ENCODE measurements at regions not wholly inside any gene's neighbourhood (a gene's known extent, or its start where the extent isn't known, plus 50 kb on each side); places are given as distances from the start of the nearest gene placed in this dataset.
A peak's percentile ranks its signal among the peaks of the same experiment; 100 is the strongest.

DNA sequence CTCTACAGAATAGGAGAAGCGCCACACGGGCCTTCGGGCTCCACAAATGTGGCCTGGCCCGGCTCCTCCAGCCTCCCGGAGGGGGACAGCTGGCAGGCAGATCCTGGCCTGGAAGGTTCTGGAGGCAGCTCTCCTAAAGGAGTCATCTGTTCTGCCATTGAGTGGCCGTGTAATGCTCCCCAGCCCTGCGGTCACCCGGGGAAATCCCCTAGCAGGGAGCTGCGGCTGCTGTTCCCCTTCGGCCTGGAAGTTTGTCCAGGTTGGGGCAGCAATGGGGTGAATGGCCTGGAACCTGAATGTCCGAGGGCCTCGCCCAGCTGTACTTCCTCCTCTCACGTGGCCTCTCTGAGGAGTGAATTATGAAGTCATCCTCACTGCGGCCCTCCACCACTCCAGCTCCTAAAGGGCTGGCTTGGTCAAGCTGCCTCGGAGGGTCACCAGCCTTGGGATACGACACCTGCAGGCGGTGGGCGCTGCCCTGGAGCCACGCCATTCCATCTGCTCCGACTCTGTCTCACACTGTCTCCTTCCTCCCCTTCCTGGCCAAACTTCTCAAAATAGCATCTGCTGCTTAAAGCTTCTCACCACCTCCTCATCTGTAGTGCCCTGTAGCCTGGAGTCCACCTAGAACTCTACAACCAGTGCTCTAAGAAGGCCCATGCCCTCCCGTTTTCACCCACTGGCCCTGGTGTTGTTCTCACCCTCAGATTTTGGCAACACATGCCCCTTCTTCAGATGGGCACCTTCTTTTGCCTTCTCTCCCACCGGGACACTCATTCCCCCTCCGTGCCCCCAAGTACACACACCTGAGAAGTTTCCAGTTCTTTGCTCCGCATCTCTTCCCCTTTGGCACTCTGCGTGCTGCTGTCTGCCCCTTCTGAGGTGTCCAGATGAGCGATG, 54.4 kb upstream of the TMPRSS2 start:
- intact Hi-C loops (cut with DNase I), result no loop called here
- peak; percentile 47 to 72 for ATAC-seq
- DNase-seq, result no peak

DNA sequence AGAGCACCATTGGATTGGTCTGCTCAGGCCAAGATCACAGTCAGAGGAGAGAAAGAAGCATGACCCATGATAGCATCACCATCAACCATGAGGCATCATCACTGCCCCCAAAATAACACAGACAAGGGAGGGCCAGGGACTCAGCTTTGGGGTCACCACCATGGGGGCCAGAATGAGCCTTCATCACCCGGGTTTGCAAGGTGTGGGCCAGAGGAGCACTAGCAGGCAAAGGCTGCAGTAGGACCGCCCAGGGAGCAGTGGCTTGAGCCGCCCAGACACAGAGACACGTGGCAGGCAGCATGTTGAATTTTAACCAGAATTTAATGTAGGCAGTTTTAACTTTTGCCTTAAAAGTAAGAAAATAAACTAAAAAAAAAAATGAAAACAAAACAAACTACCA, 53.7 kb upstream of the TMPRSS2 start:
- intact Hi-C loops (cut with DNase I), result no loop called here
- DNase-seq, result no peak
- peak in 1 of 2 donors; percentile 6 for ATAC-seq

- ATAC-seq (no peak), DNase-seq (no peak)
- intact Hi-C loops (cut with DNase I), result no loop called here
Measured at GRCh38 chr21:41560661-41561158, 52.8 kb upstream of the TMPRSS2 start.

- intact Hi-C loops (cut with DNase I), result no loop called here
- ATAC-seq, result peak in 1 of 2 donors; percentile 43
- DNase-seq, result no peak
Measured at GRCh38 chr21:41559658-41560631, 52.0 kb upstream of the TMPRSS2 start.

- ATAC-seq, result no peak
- intact Hi-C loops (cut with DNase I), result no loop called here
Measured at GRCh38 chr21:41558842-41559241, 50.9 kb upstream of the TMPRSS2 start.

DNA sequence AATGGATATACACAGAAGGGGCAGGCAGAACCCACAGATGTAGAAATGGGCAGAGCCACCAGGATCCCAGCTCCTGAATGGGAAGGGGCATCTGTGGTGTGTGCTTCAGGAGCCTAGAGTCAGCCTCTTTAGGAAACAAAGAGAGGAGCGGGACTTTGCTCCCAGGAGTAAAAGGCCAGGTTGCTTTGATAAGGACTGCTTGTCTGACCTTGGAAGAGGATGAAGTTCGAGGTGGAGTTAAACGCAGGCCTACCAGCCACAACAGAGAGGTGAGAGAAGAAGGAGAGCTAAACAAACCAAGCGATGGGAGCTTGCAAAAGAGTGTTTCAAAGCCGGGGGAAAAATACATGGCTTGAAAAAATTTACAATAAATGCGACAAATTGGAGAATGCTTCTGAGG, 49.9 kb upstream of the TMPRSS2 start:
- intact Hi-C loops (cut with DNase I), result no loop called here
- DNase-seq, result no peak
- ATAC-seq, result no peak

More at GRCh38 chr21:41558842-41559241, 50.9 kb upstream of the TMPRSS2 start:
- no peak for DNase-seq

Data from left cardiac atrium (tissue), 4 donors.